ENCODE measurements at regions not wholly inside any gene's neighbourhood (a gene's known extent, or its start where the extent isn't known, plus 50 kb on each side); places are given as distances from the start of the nearest gene placed in this dataset.

GRCh38 chr16:51365715-51366114, 214.6 kb upstream of the SALL1 start:
- no peak for TF ChIP-seq CEBPB (IDR thresholded peaks at IDR 0.05)
- TF ChIP-seq EP300 (IDR thresholded peaks at IDR 0.05; ENCODE audit: borderline replicate concordance), result no peak
- TF ChIP-seq TCF12 (IDR thresholded peaks at IDR 0.05; ENCODE audit: low read depth), result no peak
- TF ChIP-seq CREB1 (IDR thresholded peaks at IDR 0.05; ENCODE audit: low read depth), result no peak
- TF ChIP-seq ZBTB7A (IDR thresholded peaks at IDR 0.05; ENCODE audit: low read depth), result no peak
- TF ChIP-seq NFIC (IDR thresholded peaks at IDR 0.05), result no peak
- TF ChIP-seq MAX (IDR thresholded peaks at IDR 0.05), result no peak
- no peak for TF ChIP-seq EGR1 (IDR thresholded peaks at IDR 0.05)
- no peak for TF ChIP-seq USF1 (IDR thresholded peaks at IDR 0.05)
- no peak for TF ChIP-seq TEAD4 (IDR thresholded peaks at IDR 0.05)
- TF ChIP-seq REST (IDR thresholded peaks at IDR 0.05; ENCODE audit: low read depth), result no peak
- TF ChIP-seq RAD21 (IDR thresholded peaks at IDR 0.05; ENCODE audit: low read depth), result no peak
- no peak for TF ChIP-seq TAF1 (IDR thresholded peaks at IDR 0.05; ENCODE audit: low read depth)
- TF ChIP-seq YY1 (IDR thresholded peaks at IDR 0.05; ENCODE audit: low read depth), result no peak
- TF ChIP-seq FOXM1 (IDR thresholded peaks at IDR 0.05; ENCODE audit: borderline replicate concordance, low read depth), result no peak

GRCh38 chr16:51359141-51359955, 208.3 kb upstream of the SALL1 start:
- TF ChIP-seq CREB1 (IDR thresholded peaks at IDR 0.05; ENCODE audit: low read depth), result no peak
- no peak for TF ChIP-seq EP300 (IDR thresholded peaks at IDR 0.05; ENCODE audit: borderline replicate concordance)
- no peak for TF ChIP-seq YY1 (IDR thresholded peaks at IDR 0.05; ENCODE audit: low read depth)
- no peak for TF ChIP-seq ZBTB7A (IDR thresholded peaks at IDR 0.05; ENCODE audit: low read depth)
- TF ChIP-seq EGR1 (IDR thresholded peaks at IDR 0.05), result no peak
- no peak for TF ChIP-seq RAD21 (IDR thresholded peaks at IDR 0.05; ENCODE audit: low read depth)
- TF ChIP-seq USF1 (IDR thresholded peaks at IDR 0.05), result no peak
- TF ChIP-seq MAX (IDR thresholded peaks at IDR 0.05), result no peak
- no peak for TF ChIP-seq REST (IDR thresholded peaks at IDR 0.05; ENCODE audit: low read depth)
- no peak for TF ChIP-seq NFIC (IDR thresholded peaks at IDR 0.05)
- TF ChIP-seq TEAD4 (IDR thresholded peaks at IDR 0.05), result no peak
- TF ChIP-seq FOXM1 (IDR thresholded peaks at IDR 0.05; ENCODE audit: borderline replicate concordance, low read depth), result no peak
- TF ChIP-seq CEBPB (IDR thresholded peaks at IDR 0.05), result no peak
- TF ChIP-seq TCF12 (IDR thresholded peaks at IDR 0.05; ENCODE audit: low read depth), result no peak
- no peak for TF ChIP-seq TAF1 (IDR thresholded peaks at IDR 0.05; ENCODE audit: low read depth)

GRCh38 chr16:51357839-51358238, 206.8 kb upstream of the SALL1 start:
- no peak for TF ChIP-seq TCF12 (IDR thresholded peaks at IDR 0.05; ENCODE audit: low read depth)
- no peak for TF ChIP-seq RAD21 (IDR thresholded peaks at IDR 0.05; ENCODE audit: low read depth)
- TF ChIP-seq CREB1 (IDR thresholded peaks at IDR 0.05; ENCODE audit: low read depth), result no peak
- TF ChIP-seq EP300 (IDR thresholded peaks at IDR 0.05; ENCODE audit: borderline replicate concordance), result no peak
- TF ChIP-seq USF1 (IDR thresholded peaks at IDR 0.05), result no peak
- no peak for TF ChIP-seq MAX (IDR thresholded peaks at IDR 0.05)
- no peak for TF ChIP-seq YY1 (IDR thresholded peaks at IDR 0.05; ENCODE audit: low read depth)
- TF ChIP-seq FOXM1 (IDR thresholded peaks at IDR 0.05; ENCODE audit: borderline replicate concordance, low read depth), result no peak
- TF ChIP-seq ZBTB7A (IDR thresholded peaks at IDR 0.05; ENCODE audit: low read depth), result no peak

- no peak for TF ChIP-seq REST (IDR thresholded peaks at IDR 0.05; ENCODE audit: low read depth)
- TF ChIP-seq TAF1 (IDR thresholded peaks at IDR 0.05; ENCODE audit: low read depth), result no peak
- TF ChIP-seq CEBPB (IDR thresholded peaks at IDR 0.05), result no peak
- no peak for TF ChIP-seq FOXM1 (IDR thresholded peaks at IDR 0.05; ENCODE audit: borderline replicate concordance, low read depth)
- TF ChIP-seq TCF12 (IDR thresholded peaks at IDR 0.05; ENCODE audit: low read depth), result no peak
- TF ChIP-seq CREB1 (IDR thresholded peaks at IDR 0.05; ENCODE audit: low read depth), result no peak
- TF ChIP-seq ZBTB7A (IDR thresholded peaks at IDR 0.05; ENCODE audit: low read depth), result no peak
- TF ChIP-seq USF1 (IDR thresholded peaks at IDR 0.05), result no peak
- no peak for TF ChIP-seq YY1 (IDR thresholded peaks at IDR 0.05; ENCODE audit: low read depth)
- TF ChIP-seq MAX (IDR thresholded peaks at IDR 0.05), result no peak
- no peak for TF ChIP-seq EP300 (IDR thresholded peaks at IDR 0.05; ENCODE audit: borderline replicate concordance)
- TF ChIP-seq RAD21 (IDR thresholded peaks at IDR 0.05; ENCODE audit: low read depth), result no peak
- TF ChIP-seq TEAD4 (IDR thresholded peaks at IDR 0.05), result no peak
Observed at GRCh38 chr16:51355875-51356274, 204.8 kb upstream of the SALL1 start.
